K562 (cell line): ENCODE measurements at regions not wholly inside any gene's neighbourhood (a gene's known extent, or its start where the extent isn't known, plus 50 kb on each side); places are given as distances from the start of the nearest gene placed in this dataset.
A peak's percentile ranks its signal among the peaks of the same experiment; 100 is the strongest.

Experiments used
- ATF1 ChIP-seq, 2 experiments: fragments of 450-650 bp in 1 of 2; IDR thresholded peaks; 2 replicates each; pipeline ENCODE4 v1.6.1; 2016; ENCODE audit warnings: missing compliant biosample characterization in 1 of 2, missing genetic modification characterization in 1 of 2
- BHLHE40 ChIP-seq: IDR thresholded peaks from 2 replicates; pipeline ENCODE4 v1.6.1; 2011; ENCODE audit warnings: low read length, improper control_type of control experiment
- KLF16 ChIP-seq: IDR thresholded peaks from 2 replicates; pipeline ENCODE4 v1.6.1; 2016; ENCODE audit warnings: antibody characterized with exemption
- MAFG ChIP-seq: fragments of 450-650 bp; conservative IDR thresholded peaks from 2 replicates; pipeline ENCODE4 v1.6.1; 2016; ENCODE audit warnings: missing genetic modification characterization, missing compliant biosample characterization
- OTX1 ChIP-seq: fragments of 450-650 bp; formaldehyde crosslinking; IDR thresholded peaks from 2 replicates; pipeline ENCODE4 v1.4.0; 2022; ENCODE audit warnings: mild to moderate bottlenecking
- POLR2A ChIP-seq: fragments of 450-650 bp; conservative IDR thresholded peaks from 2 replicates; pipeline ENCODE4 v1.6.1; 2016
- RB1 ChIP-seq: fragments of 450-650 bp; IDR thresholded peaks from 2 replicates; pipeline ENCODE4 v1.6.1; 2017; ENCODE audit warnings: low read depth, mild to moderate bottlenecking
- RCOR1 ChIP-seq, 2 experiments: IDR thresholded peaks; 2 replicates each; pipeline ENCODE4 v1.6.1; 2012; ENCODE audit warnings: low read depth in 2 of 2, low read length in 2 of 2, borderline replicate concordance in 1 of 2, improper control_type of control experiment in 1 of 2
- RHOXF2B ChIP-seq: fragments of 250-450 bp; sonication (Bioruptor Pico); conservative IDR thresholded peaks from 2 replicates; pipeline ENCODE4 v1.5.1; 2021
- RREB1 ChIP-seq: fragments of 250-450 bp; sonication (Bioruptor Pico); IDR thresholded peaks from 2 replicates; pipeline ENCODE4 v1.4.0; 2020
- ZBTB33 ChIP-seq: sonication (generic); formaldehyde crosslinking; IDR thresholded peaks from 2 replicates; pipeline ENCODE4 v1.8.1; 2023; ENCODE audit warnings: mild to moderate bottlenecking, missing genetic modification reagents
- ZNF197 ChIP-seq: fragments of 200-800 bp; sonication (Bioruptor generic); IDR thresholded peaks from 2 replicates; pipeline ENCODE4 v1.6.1; 2016; ENCODE audit warnings: low read depth, missing genetic modification characterization, missing compliant biosample characterization
- ZNF436 ChIP-seq: fragments of 250-450, 450-650 bp; sonication (Bioruptor Pico); formaldehyde crosslinking; IDR thresholded peaks from 2 replicates; pipeline ENCODE4 v1.7.0; 2020; ENCODE audit warnings: mild to moderate bottlenecking
- ZNF75A ChIP-seq: fragments of 450-650 bp; formaldehyde crosslinking; IDR thresholded peaks from 2 replicates; pipeline ENCODE4 v1.4.0; 2020; ENCODE audit warnings: mild to moderate bottlenecking
- TF ChIP-seq, protein P1 (sequence below): fragments of 450-650 bp; formaldehyde crosslinking; IDR thresholded peaks from 2 replicates; pipeline ENCODE4 v1.4.0; 2022; ENCODE audit warnings: missing genetic modification characterization
- TF ChIP-seq, protein P2 (sequence below): IDR thresholded peaks from 3 replicates; pipeline ENCODE4 v1.6.1; 2011; ENCODE audit warnings: borderline replicate concordance, mild to moderate bottlenecking, moderate library complexity; ENCODE audit not compliant: insufficient read length; ENCODE audit errors: extremely low read depth

DNA sequence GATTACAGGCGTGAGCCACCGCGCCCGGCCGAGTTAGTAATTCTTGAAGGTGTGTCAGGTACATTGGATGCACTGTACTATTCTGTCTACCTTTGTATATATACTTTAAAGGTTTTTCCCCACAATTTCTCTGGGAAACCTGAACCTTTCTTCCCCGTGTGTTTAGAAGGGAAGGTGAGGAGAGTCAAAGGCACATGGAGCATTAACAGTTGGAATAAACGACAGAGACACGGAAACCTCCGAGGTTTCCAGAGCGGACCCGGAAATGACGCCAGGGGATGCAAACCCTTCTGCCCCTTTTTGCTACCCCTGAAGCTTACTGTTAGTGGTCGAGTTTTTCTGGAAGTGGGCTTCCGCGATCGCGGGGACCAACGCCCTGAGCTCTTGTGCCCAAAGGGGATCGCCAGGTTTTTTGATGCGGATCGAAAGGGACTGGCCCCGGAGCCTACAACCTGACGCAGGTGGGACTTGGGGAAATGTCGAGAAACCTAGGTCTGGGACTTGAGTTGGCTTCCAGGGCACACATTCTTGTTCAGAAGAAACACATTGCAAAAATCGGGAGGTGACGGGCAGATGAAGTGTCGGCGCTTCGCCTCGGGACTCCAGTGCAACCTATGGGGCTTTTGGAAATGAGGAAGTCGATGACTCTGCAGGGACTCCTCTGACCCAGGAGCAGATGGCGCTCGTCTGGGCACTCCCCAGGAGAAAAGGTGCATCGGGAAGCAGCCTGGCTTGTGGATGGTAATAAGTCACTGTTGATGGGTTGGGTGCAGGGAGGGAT is 218.2 kb downstream of the OR2B2 start (continued):
- no peak for TF ChIP-seq ZNF436
- TF ChIP-seq, protein P1, sequence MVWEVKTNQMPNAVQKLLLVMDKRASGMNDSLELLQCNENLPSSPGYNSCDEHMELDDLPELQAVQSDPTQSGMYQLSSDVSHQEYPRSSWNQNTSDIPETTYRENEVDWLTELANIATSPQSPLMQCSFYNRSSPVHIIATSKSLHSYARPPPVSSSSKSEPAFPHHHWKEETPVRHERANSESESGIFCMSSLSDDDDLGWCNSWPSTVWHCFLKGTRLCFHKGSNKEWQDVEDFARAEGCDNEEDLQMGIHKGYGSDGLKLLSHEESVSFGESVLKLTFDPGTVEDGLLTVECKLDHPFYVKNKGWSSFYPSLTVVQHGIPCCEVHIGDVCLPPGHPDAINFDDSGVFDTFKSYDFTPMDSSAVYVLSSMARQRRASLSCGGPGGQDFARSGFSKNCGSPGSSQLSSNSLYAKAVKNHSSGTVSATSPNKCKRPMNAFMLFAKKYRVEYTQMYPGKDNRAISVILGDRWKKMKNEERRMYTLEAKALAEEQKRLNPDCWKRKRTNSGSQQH: no peak
- peak; percentile 28; the same call in 1 of the 2 replicates for TF ChIP-seq MAFG (tag)
- no peak; the same call in 1 of the 2 replicates for TF ChIP-seq ZBTB33 (CRISPR knock-in tag)
- no peak for TF ChIP-seq OTX1 (CRISPR knock-in tag)
- TF ChIP-seq BHLHE40: peak; percentile 46; the same call in 1 of the 2 replicates
- peak in 1 of 2 experiments; percentile 64; a peak in 2 of 4 replicates for TF ChIP-seq RCOR1 (IDR thresholded peaks at IDR 0.05; ENCODE audit: borderline replicate concordance in 1 of 2, low read depth in 2 of 2, low read length in 2 of 2)
- peak; percentile 18; the same call in 1 of the 2 replicates for TF ChIP-seq RREB1 (CRISPR knock-in tag)
- no peak for TF ChIP-seq RB1
- no peak for TF ChIP-seq KLF16
- TF ChIP-seq ZNF75A (CRISPR knock-in tag): no peak
- peak; percentile 78 for TF ChIP-seq POLR2A
- TF ChIP-seq, protein P2, sequence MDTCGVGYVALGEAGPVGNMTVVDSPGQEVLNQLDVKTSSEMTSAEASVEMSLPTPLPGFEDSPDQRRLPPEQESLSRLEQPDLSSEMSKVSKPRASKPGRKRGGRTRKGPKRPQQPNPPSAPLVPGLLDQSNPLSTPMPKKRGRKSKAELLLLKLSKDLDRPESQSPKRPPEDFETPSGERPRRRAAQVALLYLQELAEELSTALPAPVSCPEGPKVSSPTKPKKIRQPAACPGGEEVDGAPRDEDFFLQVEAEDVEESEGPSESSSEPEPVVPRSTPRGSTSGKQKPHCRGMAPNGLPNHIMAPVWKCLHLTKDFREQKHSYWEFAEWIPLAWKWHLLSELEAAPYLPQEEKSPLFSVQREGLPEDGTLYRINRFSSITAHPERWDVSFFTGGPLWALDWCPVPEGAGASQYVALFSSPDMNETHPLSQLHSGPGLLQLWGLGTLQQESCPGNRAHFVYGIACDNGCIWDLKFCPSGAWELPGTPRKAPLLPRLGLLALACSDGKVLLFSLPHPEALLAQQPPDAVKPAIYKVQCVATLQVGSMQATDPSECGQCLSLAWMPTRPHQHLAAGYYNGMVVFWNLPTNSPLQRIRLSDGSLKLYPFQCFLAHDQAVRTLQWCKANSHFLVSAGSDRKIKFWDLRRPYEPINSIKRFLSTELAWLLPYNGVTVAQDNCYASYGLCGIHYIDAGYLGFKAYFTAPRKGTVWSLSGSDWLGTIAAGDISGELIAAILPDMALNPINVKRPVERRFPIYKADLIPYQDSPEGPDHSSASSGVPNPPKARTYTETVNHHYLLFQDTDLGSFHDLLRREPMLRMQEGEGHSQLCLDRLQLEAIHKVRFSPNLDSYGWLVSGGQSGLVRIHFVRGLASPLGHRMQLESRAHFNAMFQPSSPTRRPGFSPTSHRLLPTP: peak; percentile 4
- TF ChIP-seq ATF1 (CRISPR knock-in tag; IDR thresholded peaks at IDR 0.05): no peak
- peak; percentile 90 for TF ChIP-seq ATF1 (tag; IDR thresholded peaks at IDR 0.05)
- no peak for TF ChIP-seq RHOXF2B (CRISPR knock-in tag)
- 0 out of 2 replicates have a peak, but pooled peaks have one; percentile 60 for TF ChIP-seq ZNF197 (CRISPR knock-in tag)
